HEK293 (cell line): ENCODE measurements at regions not wholly inside any gene's neighbourhood (a gene's known extent, or its start where the extent isn't known, plus 50 kb on each side); places are given as distances from the start of the nearest gene placed in this dataset.
A peak's percentile ranks its signal among the peaks of the same experiment; 100 is the strongest.

ENCODE experiments used
- CTCF ChIP-seq: fragments of 450-650 bp; formaldehyde crosslinking; IDR thresholded peaks from 2 replicates; pipeline ENCODE4 v1.5.1; 2016; ENCODE audit warnings: missing biosample characterization, missing genetic modification characterization
- FEZF1 ChIP-seq: fragments of 450-650 bp; formaldehyde crosslinking; IDR thresholded peaks from 2 replicates; pipeline ENCODE4 v1.5.1; 2016; ENCODE audit warnings: missing biosample characterization, missing genetic modification characterization
- IKZF3 ChIP-seq: fragments of 450-650 bp; IDR thresholded peaks from 2 replicates; pipeline ENCODE4 v1.5.0; 2018; ENCODE audit warnings: missing biosample characterization, mild to moderate bottlenecking, missing genetic modification characterization, moderate library complexity
- KLF7 ChIP-seq: fragments of 450-650 bp; formaldehyde crosslinking; IDR thresholded peaks from 2 replicates; pipeline ENCODE4 v1.5.1; 2016; ENCODE audit warnings: missing biosample characterization, missing genetic modification characterization, borderline replicate concordance
- MEIS1 ChIP-seq: sonication (generic); formaldehyde crosslinking; IDR thresholded peaks from 2 replicates; pipeline ENCODE4 v1.8.1; 2022; ENCODE audit warnings: missing genetic modification reagents, mild to moderate bottlenecking, borderline replicate concordance
- SETDB1 ChIP-seq: IDR thresholded peaks from one replicate; pipeline ENCODE4 v1.6.1; 2017; ENCODE audit warnings: mild to moderate bottlenecking, low read length, moderate library complexity, mixed read lengths; ENCODE audit not compliant: insufficient read length
- SP3 ChIP-seq: fragments of 450-650 bp; formaldehyde crosslinking; IDR thresholded peaks from 2 replicates; pipeline ENCODE4 v1.5.1; 2016; ENCODE audit warnings: missing biosample characterization, missing genetic modification characterization
- WT1 ChIP-seq: fragments of 450-650 bp; formaldehyde crosslinking; IDR thresholded peaks from 2 replicates; pipeline ENCODE4 v1.5.1; 2016; ENCODE audit warnings: missing biosample characterization, missing genetic modification characterization
- ZBTB10 ChIP-seq: fragments of 450-650 bp; formaldehyde crosslinking; IDR thresholded peaks from 2 replicates; pipeline ENCODE4 v1.5.1; 2016; ENCODE audit warnings: missing biosample characterization, missing genetic modification characterization
- ZNF138 ChIP-seq: fragments of 450-650 bp; formaldehyde crosslinking; IDR thresholded peaks from 2 replicates; pipeline ENCODE4 v1.5.1; 2016; ENCODE audit warnings: missing biosample characterization, missing genetic modification characterization, borderline replicate concordance
- ZNF157 ChIP-seq: fragments of 450-650 bp; formaldehyde crosslinking; IDR thresholded peaks from 2 replicates; pipeline ENCODE4 v1.5.1; 2016; ENCODE audit warnings: missing biosample characterization, missing genetic modification characterization
- ZNF19 ChIP-seq: fragments of 450-650 bp; formaldehyde crosslinking; IDR thresholded peaks from 2 replicates; pipeline ENCODE4; 2016; ENCODE audit warnings: missing biosample characterization, missing genetic modification characterization, low read depth
- ZNF223 ChIP-seq: fragments of 450-650 bp; formaldehyde crosslinking; IDR thresholded peaks from 2 replicates; pipeline ENCODE4 v1.5.1; 2016; ENCODE audit warnings: missing biosample characterization, missing genetic modification characterization
- ZNF239 ChIP-seq: fragments of 450-650 bp; formaldehyde crosslinking; IDR thresholded peaks from 2 replicates; pipeline ENCODE4 v1.5.1; 2016; ENCODE audit warnings: missing biosample characterization, missing genetic modification characterization
- ZNF24 ChIP-seq: fragments of 450-650 bp; formaldehyde crosslinking; IDR thresholded peaks from 2 replicates; pipeline ENCODE4 v1.5.1; 2016; ENCODE audit warnings: missing biosample characterization, missing genetic modification characterization
- ZNF280D ChIP-seq: fragments of 450-650 bp; formaldehyde crosslinking; IDR thresholded peaks from 2 replicates; pipeline ENCODE4 v1.5.1; 2016; ENCODE audit warnings: missing biosample characterization, missing genetic modification characterization
- ZNF394 ChIP-seq: fragments of 450-650 bp; formaldehyde crosslinking; IDR thresholded peaks from 2 replicates; pipeline ENCODE4 v1.5.1; 2016; ENCODE audit warnings: missing biosample characterization, missing genetic modification characterization, mild to moderate bottlenecking, moderate library complexity, borderline replicate concordance
- ZNF544 ChIP-seq: fragments of 450-650 bp; formaldehyde crosslinking; IDR thresholded peaks from 2 replicates; pipeline ENCODE4 v1.5.0; 2017; ENCODE audit warnings: missing biosample characterization, missing genetic modification characterization
- ZNF561 ChIP-seq: fragments of 450-650 bp; IDR thresholded peaks from 2 replicates; pipeline ENCODE4 v1.5.1; 2018; ENCODE audit warnings: missing biosample characterization, missing genetic modification characterization, borderline replicate concordance
- ZNF610 ChIP-seq: fragments of 450-650 bp; formaldehyde crosslinking; IDR thresholded peaks from 2 replicates; pipeline ENCODE4 v1.5.1; 2016; ENCODE audit warnings: missing biosample characterization, missing genetic modification characterization, borderline replicate concordance
- ZNF791 ChIP-seq: fragments of 450-650 bp; formaldehyde crosslinking; IDR thresholded peaks from 2 replicates; pipeline ENCODE4 v1.5.1; 2016; ENCODE audit warnings: missing biosample characterization, missing genetic modification characterization
- ZNF792 ChIP-seq: fragments of 450-650 bp; formaldehyde crosslinking; IDR thresholded peaks from 2 replicates; pipeline ENCODE4 v1.5.1; 2016; ENCODE audit warnings: missing biosample characterization, missing genetic modification characterization
- ZSCAN30 ChIP-seq: fragments of 450-650 bp; IDR thresholded peaks from 2 replicates; pipeline ENCODE4 v1.5.1; 2018; ENCODE audit warnings: missing biosample characterization, mild to moderate bottlenecking, missing genetic modification characterization, moderate library complexity
- TF ChIP-seq, protein P1 (sequence below): fragments of 450-650 bp; formaldehyde crosslinking; IDR thresholded peaks from 2 replicates; pipeline ENCODE4 v1.5.1; 2017; ENCODE audit warnings: missing biosample characterization, missing genetic modification characterization
- TF ChIP-seq, protein P2 (sequence below): fragments of 450-650 bp; formaldehyde crosslinking; IDR thresholded peaks from 2 replicates; pipeline ENCODE4 v1.5.1; 2016; ENCODE audit warnings: missing biosample characterization, missing genetic modification characterization, borderline replicate concordance

DNA sequence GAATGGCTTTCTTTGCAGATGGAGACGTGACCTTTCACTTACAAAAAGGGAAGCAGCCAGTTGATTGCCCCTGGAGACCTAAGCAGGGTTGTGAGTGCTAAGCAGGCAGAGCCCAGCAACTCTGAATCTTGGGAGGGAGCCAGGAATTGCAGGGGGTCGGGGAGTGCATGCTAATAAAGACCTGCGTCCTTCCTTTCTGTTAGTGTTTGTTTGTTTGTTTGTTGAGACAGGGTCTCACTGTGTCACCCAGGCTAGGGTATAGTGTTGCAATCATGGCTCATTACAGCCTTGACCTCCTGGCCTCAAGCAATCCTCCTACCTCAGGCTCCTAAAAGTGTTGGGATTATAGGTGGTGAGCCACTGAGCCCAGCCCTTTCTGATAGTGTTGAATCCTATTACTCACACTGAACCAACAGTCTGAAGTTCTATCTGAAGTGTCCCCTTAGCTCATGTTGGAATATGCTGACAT lies 137.4 kb downstream of the CEP135 start (continued):
- TF ChIP-seq, protein P1, sequence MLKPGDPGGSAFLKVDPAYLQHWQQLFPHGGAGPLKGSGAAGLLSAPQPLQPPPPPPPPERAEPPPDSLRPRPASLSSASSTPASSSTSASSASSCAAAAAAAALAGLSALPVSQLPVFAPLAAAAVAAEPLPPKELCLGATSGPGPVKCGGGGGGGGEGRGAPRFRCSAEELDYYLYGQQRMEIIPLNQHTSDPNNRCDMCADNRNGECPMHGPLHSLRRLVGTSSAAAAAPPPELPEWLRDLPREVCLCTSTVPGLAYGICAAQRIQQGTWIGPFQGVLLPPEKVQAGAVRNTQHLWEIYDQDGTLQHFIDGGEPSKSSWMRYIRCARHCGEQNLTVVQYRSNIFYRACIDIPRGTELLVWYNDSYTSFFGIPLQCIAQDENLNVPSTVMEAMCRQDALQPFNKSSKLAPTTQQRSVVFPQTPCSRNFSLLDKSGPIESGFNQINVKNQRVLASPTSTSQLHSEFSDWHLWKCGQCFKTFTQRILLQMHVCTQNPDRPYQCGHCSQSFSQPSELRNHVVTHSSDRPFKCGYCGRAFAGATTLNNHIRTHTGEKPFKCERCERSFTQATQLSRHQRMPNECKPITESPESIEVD (tag by site-specific recombination): no peak
- TF ChIP-seq, protein P2, sequence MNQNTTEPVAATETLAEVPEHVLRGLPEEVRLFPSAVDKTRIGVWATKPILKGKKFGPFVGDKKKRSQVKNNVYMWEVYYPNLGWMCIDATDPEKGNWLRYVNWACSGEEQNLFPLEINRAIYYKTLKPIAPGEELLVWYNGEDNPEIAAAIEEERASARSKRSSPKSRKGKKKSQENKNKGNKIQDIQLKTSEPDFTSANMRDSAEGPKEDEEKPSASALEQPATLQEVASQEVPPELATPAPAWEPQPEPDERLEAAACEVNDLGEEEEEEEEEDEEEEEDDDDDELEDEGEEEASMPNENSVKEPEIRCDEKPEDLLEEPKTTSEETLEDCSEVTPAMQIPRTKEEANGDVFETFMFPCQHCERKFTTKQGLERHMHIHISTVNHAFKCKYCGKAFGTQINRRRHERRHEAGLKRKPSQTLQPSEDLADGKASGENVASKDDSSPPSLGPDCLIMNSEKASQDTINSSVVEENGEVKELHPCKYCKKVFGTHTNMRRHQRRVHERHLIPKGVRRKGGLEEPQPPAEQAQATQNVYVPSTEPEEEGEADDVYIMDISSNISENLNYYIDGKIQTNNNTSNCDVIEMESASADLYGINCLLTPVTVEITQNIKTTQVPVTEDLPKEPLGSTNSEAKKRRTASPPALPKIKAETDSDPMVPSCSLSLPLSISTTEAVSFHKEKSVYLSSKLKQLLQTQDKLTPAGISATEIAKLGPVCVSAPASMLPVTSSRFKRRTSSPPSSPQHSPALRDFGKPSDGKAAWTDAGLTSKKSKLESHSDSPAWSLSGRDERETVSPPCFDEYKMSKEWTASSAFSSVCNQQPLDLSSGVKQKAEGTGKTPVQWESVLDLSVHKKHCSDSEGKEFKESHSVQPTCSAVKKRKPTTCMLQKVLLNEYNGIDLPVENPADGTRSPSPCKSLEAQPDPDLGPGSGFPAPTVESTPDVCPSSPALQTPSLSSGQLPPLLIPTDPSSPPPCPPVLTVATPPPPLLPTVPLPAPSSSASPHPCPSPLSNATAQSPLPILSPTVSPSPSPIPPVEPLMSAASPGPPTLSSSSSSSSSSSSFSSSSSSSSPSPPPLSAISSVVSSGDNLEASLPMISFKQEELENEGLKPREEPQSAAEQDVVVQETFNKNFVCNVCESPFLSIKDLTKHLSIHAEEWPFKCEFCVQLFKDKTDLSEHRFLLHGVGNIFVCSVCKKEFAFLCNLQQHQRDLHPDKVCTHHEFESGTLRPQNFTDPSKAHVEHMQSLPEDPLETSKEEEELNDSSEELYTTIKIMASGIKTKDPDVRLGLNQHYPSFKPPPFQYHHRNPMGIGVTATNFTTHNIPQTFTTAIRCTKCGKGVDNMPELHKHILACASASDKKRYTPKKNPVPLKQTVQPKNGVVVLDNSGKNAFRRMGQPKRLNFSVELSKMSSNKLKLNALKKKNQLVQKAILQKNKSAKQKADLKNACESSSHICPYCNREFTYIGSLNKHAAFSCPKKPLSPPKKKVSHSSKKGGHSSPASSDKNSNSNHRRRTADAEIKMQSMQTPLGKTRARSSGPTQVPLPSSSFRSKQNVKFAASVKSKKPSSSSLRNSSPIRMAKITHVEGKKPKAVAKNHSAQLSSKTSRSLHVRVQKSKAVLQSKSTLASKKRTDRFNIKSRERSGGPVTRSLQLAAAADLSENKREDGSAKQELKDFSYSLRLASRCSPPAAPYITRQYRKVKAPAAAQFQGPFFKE (tag by site-specific recombination): no peak
- TF ChIP-seq ZNF223 (tag by site-specific recombination) (no peak), ZNF239 (tag by site-specific recombination) (no peak), FEZF1 (tag by site-specific recombination) (peak; percentile 44), ZNF24 (tag by site-specific recombination) (peak; percentile 41; the same call in 1 of the 2 replicates), SETDB1 (peak; percentile 19), ZNF138 (tag by site-specific recombination) (no peak), ZNF19 (tag by site-specific recombination) (no peak), ZBTB10 (tag by site-specific recombination) (no peak), ZNF394 (tag by site-specific recombination) (no peak), ZNF791 (tag by site-specific recombination) (no peak), ZNF280D (tag by site-specific recombination) (no peak), MEIS1 (CRISPR knock-in tag) (no peak), IKZF3 (tag by site-specific recombination) (peak; percentile 40; the same call in 1 of the 2 replicates), CTCF (no peak), ZNF792 (tag by site-specific recombination) (no peak), SP3 (tag by site-specific recombination) (no peak), ZNF544 (no peak), ZNF157 (tag by site-specific recombination) (no peak), ZNF561 (tag by site-specific recombination) (peak; percentile 83), WT1 (tag by site-specific recombination) (peak; percentile 99), ZSCAN30 (tag by site-specific recombination) (0 out of 2 replicates have a peak, but pooled peaks have one; percentile 19), KLF7 (tag by site-specific recombination) (no peak), ZNF610 (tag by site-specific recombination) (0 out of 2 replicates have a peak, but pooled peaks have one; percentile 23)
